HEK293T (cell line): ENCODE measurements at regions not wholly inside any gene's neighbourhood (a gene's known extent, or its start where the extent isn't known, plus 50 kb on each side); places are given as distances from the start of the nearest gene placed in this dataset.
"Not testable (repeated sequence)": the region's sequence is repeated elsewhere in the genome, so short reads cannot be mapped to it uniquely, and the experiment has no call there.

Experiments used
- CTCF ChIA-PET: fragments of 350-600 bp; formaldehyde crosslinking; extraction: SDS; loops from one replicate; lab custom pipeline; 2021; ENCODE audit warnings: antibody characterized with exemption, inconsistent platforms; lab: Yijun Ruan, JAX
- POLR2A ChIA-PET: fragments of 350-600 bp; formaldehyde crosslinking; extraction: SDS; loops from one replicate; lab custom pipeline; 2020; ENCODE audit warnings: antibody characterized with exemption, inconsistent platforms; lab: Yijun Ruan, JAX
- DNase-seq: peaks from one replicate; pipeline ENCODE4 v3.0.0; 2012; ENCODE audit warnings: mixed read lengths; ENCODE audit errors: extremely low spot score
- ARNT ChIP-seq: fragments of 450-650 bp; IDR thresholded peaks from 2 replicates; pipeline ENCODE4 v1.6.1; 2017; ENCODE audit warnings: mild to moderate bottlenecking
- BHLHE40 ChIP-seq: fragments of 450-650 bp; IDR thresholded peaks from 2 replicates; pipeline ENCODE4 v1.6.1; 2016; ENCODE audit warnings: mild to moderate bottlenecking, moderate library complexity, borderline replicate concordance
- CTBP1 ChIP-seq: fragments of 450-650 bp; IDR thresholded peaks from 2 replicates; pipeline ENCODE4 v1.6.1; 2016; ENCODE audit warnings: borderline replicate concordance
- ELF4 ChIP-seq: fragments of 450-650 bp; IDR thresholded peaks from 2 replicates; pipeline ENCODE4 v1.6.1; 2017; ENCODE audit warnings: antibody characterized with exemption
- FOXA1 ChIP-seq: fragments of 450-650 bp; IDR thresholded peaks from 2 replicates; pipeline ENCODE4 v1.6.1; 2016; ENCODE audit warnings: mild to moderate bottlenecking
- FOXK2 ChIP-seq: fragments of 450-650 bp; IDR thresholded peaks from 2 replicates; pipeline ENCODE4 v1.6.1; 2016; ENCODE audit warnings: mild to moderate bottlenecking
- FOXM1 ChIP-seq: fragments of 450-650 bp; IDR thresholded peaks from 2 replicates; pipeline ENCODE4 v1.6.1; 2017; ENCODE audit warnings: mild to moderate bottlenecking, borderline replicate concordance
- HDGF ChIP-seq: fragments of 450-650 bp; IDR thresholded peaks from 2 replicates; pipeline ENCODE4 v1.6.1; 2017; ENCODE audit warnings: antibody characterized with exemption, borderline replicate concordance
- L3MBTL2 ChIP-seq: fragments of 450-650 bp; conservative IDR thresholded peaks from 2 replicates; pipeline ENCODE4 v1.6.1; 2016; ENCODE audit warnings: mild to moderate bottlenecking
- LEF1 ChIP-seq: fragments of 450-650 bp; IDR thresholded peaks from 2 replicates; pipeline ENCODE4 v1.6.1; 2017; ENCODE audit warnings: mild to moderate bottlenecking, borderline replicate concordance
- NFRKB ChIP-seq: fragments of 450-650 bp; IDR thresholded peaks from 2 replicates; pipeline ENCODE4 v1.6.1; 2016; ENCODE audit warnings: mild to moderate bottlenecking, moderate library complexity
- PKNOX1 ChIP-seq: fragments of 450-650 bp; IDR thresholded peaks from 2 replicates; pipeline ENCODE4 v1.6.1; 2016
- SP1 ChIP-seq: fragments of 450-650 bp; IDR thresholded peaks from 2 replicates; pipeline ENCODE4 v1.6.1; 2017
- SUZ12 ChIP-seq: fragments of 450-650 bp; IDR thresholded peaks from 2 replicates; pipeline ENCODE4 v1.6.1; 2016; ENCODE audit warnings: mild to moderate bottlenecking
- TARDBP ChIP-seq: fragments of 450-650 bp; IDR thresholded peaks from 2 replicates; pipeline ENCODE4 v1.6.1; 2016
- ZNF384 ChIP-seq: fragments of 450-650 bp; IDR thresholded peaks from 2 replicates; pipeline ENCODE4 v1.6.1; 2016

GRCh38 chr5:112576298-112576925, 157.3 kb upstream of the EPB41L4A start:
- CTCF ChIA-PET: interaction anchor here (0.7 kb wide), 1 partner anchor 25 kb away, joined by 3 read pairs; no protein-coding TSS in a partner anchor
- TF ChIP-seq L3MBTL2 (no peak), NFRKB (no peak), PKNOX1 (no peak), TARDBP (no peak), ZNF384 (no peak), LEF1 (no peak), ARNT (no peak), FOXK2 (no peak), SUZ12 (no peak), FOXA1 (no peak), BHLHE40 (no peak)
- no peak for DNase-seq
- POLR2A ChIA-PET: no interaction called here

GRCh38 chr5:112579599-112580170, 158.0 kb upstream of the APC start:
- DNase-seq: no peak
- TF ChIP-seq CTBP1 (no peak), PKNOX1 (no peak), HDGF (no peak), NFRKB (no peak), ZNF384 (no peak), FOXA1 (no peak), TARDBP (no peak), SP1 (no peak), FOXK2 (no peak), LEF1 (no peak), FOXM1 (no peak), ARNT (no peak), ELF4 (no peak), BHLHE40 (no peak), L3MBTL2 (no peak), SUZ12 (no peak)
- ChIA-PET CTCF (no interaction called here), POLR2A (no interaction called here)

GRCh38 chr5:112581811-112582320, 155.8 kb upstream of the APC start:
- CTCF ChIA-PET: no interaction called here
- DNase-seq: no peak
- TF ChIP-seq FOXK2 (no peak), CTBP1 (no peak), BHLHE40 (no peak), SUZ12 (no peak), SP1 (no peak), ARNT (no peak), FOXA1 (no peak), PKNOX1 (no peak), TARDBP (no peak), HDGF (no peak), L3MBTL2 (no peak)
- POLR2A ChIA-PET: no interaction called here

GRCh38 chr5:112583166-112583565, 154.5 kb upstream of the APC start:
- ChIA-PET CTCF (no interaction called here), POLR2A (no interaction called here)
- DNase-seq: no peak
- TF ChIP-seq BHLHE40 (no peak), L3MBTL2 (no peak), FOXM1 (no peak), SP1 (no peak), SUZ12 (no peak), CTBP1 (no peak), ELF4 (no peak), FOXA1 (no peak), ARNT (no peak), TARDBP (no peak)

GRCh38 chr5:112584781-112585180, 152.9 kb upstream of the APC start:
- TF ChIP-seq PKNOX1 (no peak), ELF4 (no peak), L3MBTL2 (no peak), BHLHE40 (no peak), SP1 (no peak), CTBP1 (no peak), NFRKB (no peak)
- ChIA-PET POLR2A (no interaction called here), CTCF (no interaction called here)
- no peak for DNase-seq

GRCh38 chr5:112586596-112587062, 151.1 kb upstream of the APC start:
- TF ChIP-seq ZNF384: no peak
- ChIA-PET CTCF (no interaction called here), POLR2A (no interaction called here)
- no peak for DNase-seq

GRCh38 chr5:112590858-112591257, 146.8 kb upstream of the APC start:
- POLR2A ChIA-PET, DNase-seq, CTCF ChIA-PET: not testable (repeated sequence)
